Activated T-helper 2 cell treated with anti-CD3 and anti-CD28 coated beads, Interferon-gamma antibody, Interleukin-2, Interleukin-4, amounts not matched to agents 10 μg/mL and 5 μg/mL and 100 μg/mL, durations not matched to agents 14 hours and 24 hours and 36 hours (primary cell): ENCODE measurements at regions not wholly inside any gene's neighbourhood (a gene's known extent, or its start where the extent isn't known, plus 50 kb on each side); places are given as distances from the start of the nearest gene placed in this dataset.

Experiments
- DNase-seq: peaks from one replicate; pipeline ENCODE4 v3.0.0; 2021; ENCODE audit warnings: low spot score
- H3K27ac Mint-ChIP-seq: one replicate; pipeline ENCODE4 v1.8.0; 2021; ENCODE audit warnings: mixed read lengths
- H3K27me3 Mint-ChIP-seq: one replicate; pipeline ENCODE4 v1.8.0; 2021; ENCODE audit warnings: low read depth, mixed read lengths
- H3K36me3 Mint-ChIP-seq: one replicate; pipeline ENCODE4 v1.8.0; 2021; ENCODE audit warnings: low read depth, mixed read lengths
- H3K4me1 Mint-ChIP-seq: one replicate; pipeline ENCODE4 v1.8.0; 2021; ENCODE audit warnings: low read depth, mixed read lengths
- H3K4me3 Mint-ChIP-seq: one replicate; pipeline ENCODE4 v1.8.0; 2021; ENCODE audit warnings: low read depth, mild to moderate bottlenecking, moderate library complexity, mixed read lengths
- H3K9me3 Mint-ChIP-seq: one replicate; pipeline ENCODE4 v1.8.0; 2021; ENCODE audit warnings: mixed read lengths
- intact Hi-C: fragments of 100-400 bp; cut with micrococcal nuclease; formaldehyde crosslinking; loops from one replicate; pipeline ENCODE4 v1.15.1; 2023

DNA sequence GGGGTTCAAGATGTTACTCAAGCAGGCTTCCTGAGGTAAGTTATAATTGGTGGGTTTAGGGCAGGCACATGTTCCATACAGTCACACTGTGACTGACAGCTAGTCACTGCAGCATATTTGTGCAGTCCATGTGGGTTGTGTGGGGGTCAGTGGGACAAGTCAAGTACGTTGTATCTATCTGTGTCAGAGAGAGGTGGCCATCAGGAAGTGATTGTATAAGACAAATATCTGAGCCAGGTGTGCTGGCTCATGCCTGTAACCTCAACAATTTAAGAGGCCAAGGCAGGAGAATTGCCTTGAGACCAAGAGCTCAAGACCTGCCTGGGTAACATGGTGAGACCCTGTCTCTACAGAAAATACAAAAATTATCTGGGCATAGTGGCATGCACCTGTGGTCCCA is 509.3 kb downstream of the CENPC start:
- no peaks in the 10 kb centered on the region for H3K36me3 Mint-ChIP-seq
- H3K27me3 Mint-ChIP-seq, result no peaks in the 10 kb centered on the region
- DNase-seq, result no peak
- no peak overlapping the region for H3K4me3 Mint-ChIP-seq
- H3K9me3 Mint-ChIP-seq, result no peaks in the 10 kb centered on the region
- H3K27ac Mint-ChIP-seq, result no peak overlapping the region
- intact Hi-C loops, result no loop called here
- H3K4me1 Mint-ChIP-seq, result no peaks in the 10 kb centered on the region

DNA sequence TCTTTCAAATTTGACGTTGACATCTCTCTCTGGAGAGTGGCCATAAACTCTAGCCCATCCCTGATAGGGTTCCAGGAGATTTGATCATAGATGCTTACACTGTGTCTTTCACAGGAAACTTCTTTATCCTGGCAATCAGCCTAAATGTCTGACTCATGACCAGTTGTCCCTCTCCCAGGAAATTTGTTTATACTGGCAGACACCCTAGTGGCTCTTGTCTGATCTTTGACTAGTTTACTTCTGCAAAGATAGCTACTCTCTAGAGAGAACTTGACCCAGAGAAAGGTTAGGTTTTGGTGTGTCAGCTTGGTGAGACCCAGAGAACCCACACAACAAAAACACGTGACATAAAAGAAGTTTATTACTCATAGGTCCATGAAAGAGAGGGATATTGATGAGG is 509.8 kb downstream of the CENPC start:
- Mint-ChIP-seq H3K27me3 (no peaks in the 10 kb centered on the region), H3K4me1 (no peaks in the 10 kb centered on the region), H3K9me3 (no peaks in the 10 kb centered on the region), H3K27ac (no peak overlapping the region), H3K4me3 (no peak overlapping the region), H3K36me3 (no peaks in the 10 kb centered on the region)
- intact Hi-C loops, result no loop called here
- no peak for DNase-seq

DNA sequence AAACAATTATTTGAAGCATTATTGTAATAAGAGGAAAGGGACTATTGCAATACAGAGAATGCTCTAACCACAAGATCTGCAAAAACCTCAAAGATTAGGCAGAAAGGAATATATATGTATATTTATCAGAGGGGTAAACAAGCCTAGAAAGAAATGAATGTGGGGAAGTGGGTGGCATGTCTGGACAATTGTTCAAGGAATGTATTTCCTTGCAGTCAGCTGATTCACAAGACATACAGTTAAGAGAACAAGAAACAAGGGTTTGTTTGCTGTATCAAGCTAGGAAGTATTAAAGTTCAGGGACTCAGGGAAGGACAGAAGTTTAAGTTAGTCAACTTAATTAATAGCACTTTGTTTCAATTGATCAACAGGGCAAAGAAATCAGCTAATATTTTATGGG is 514.7 kb downstream of the CENPC start:
- no peaks in the 10 kb centered on the region for H3K27me3 Mint-ChIP-seq
- H3K4me3 Mint-ChIP-seq, result no peak overlapping the region
- no peaks in the 10 kb centered on the region for H3K4me1 Mint-ChIP-seq
- no peak overlapping the region for H3K27ac Mint-ChIP-seq
- no peak for DNase-seq
- H3K9me3 Mint-ChIP-seq, result no peaks in the 10 kb centered on the region
- intact Hi-C loops, result no loop called here
- H3K36me3 Mint-ChIP-seq, result no peaks in the 10 kb centered on the region

DNA sequence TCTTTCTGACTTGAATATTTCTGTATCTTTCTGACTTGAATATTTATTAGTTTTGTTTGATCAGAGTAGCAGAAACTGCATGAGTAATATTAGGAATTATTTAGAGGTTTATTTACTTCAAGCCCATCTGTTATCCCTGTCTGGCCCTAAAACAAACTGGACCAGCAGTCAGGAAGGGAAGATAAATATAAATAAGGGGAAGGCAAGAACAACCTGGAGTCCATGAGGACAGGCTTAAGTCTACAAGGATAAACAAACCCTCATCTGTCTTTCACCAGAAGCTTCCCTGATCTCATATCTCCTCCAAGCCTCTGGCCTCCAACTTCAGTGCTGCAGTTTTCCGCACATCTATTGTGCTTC is 524.9 kb downstream of the CENPC start:
- Mint-ChIP-seq H3K9me3 (peaks cover 5% of the 10 kb centered on the region), H3K27me3 (no peaks in the 10 kb centered on the region), H3K27ac (no peak overlapping the region), H3K36me3 (no peaks in the 10 kb centered on the region), H3K4me1 (no peaks in the 10 kb centered on the region), H3K4me3 (no peak overlapping the region)
- intact Hi-C loops, result no loop called here
- DNase-seq, result no peak

DNA sequence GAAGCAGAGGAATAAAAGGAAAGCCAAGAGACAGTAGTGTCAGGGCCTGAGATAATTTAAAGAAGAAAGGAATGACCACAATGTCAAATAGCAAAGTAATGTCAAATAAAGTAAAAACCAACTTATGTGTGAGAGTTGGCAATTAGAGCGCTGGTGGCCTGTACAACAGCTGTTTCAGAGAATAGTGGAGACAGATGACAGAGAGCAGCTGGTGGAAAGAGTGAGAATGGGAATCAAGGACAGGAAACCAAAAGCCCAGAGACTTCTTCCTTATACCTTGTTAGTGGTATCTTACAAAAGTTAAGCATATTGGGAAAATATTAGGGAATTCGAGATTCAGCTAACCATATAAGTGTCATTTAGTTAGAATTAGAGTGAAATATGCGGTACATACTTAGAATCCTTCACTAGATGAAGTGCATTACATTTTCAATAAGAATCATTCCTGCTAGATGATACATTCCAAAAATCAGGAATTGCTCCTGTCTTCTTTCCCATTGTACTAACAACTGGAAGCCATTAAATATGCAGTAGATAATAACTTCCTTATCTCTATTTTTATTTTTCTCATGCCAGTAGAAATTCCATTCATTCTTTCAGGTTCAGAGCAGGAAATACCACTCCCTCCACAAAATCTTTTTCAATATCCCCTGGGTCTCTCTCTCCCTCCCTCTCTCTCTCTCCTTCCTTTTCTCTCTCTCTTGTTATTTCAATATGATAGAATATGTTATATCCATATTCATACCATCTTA is 525.4 kb downstream of the CENPC start:
- Mint-ChIP-seq H3K36me3 (no peaks in the 10 kb centered on the region), H3K9me3 (peaks cover 6% of the 10 kb centered on the region), H3K27ac (no peak overlapping the region), H3K27me3 (no peaks in the 10 kb centered on the region), H3K4me1 (no peaks in the 10 kb centered on the region), H3K4me3 (no peak overlapping the region)
- intact Hi-C loops, result no loop called here
- DNase-seq, result no peak

DNA sequence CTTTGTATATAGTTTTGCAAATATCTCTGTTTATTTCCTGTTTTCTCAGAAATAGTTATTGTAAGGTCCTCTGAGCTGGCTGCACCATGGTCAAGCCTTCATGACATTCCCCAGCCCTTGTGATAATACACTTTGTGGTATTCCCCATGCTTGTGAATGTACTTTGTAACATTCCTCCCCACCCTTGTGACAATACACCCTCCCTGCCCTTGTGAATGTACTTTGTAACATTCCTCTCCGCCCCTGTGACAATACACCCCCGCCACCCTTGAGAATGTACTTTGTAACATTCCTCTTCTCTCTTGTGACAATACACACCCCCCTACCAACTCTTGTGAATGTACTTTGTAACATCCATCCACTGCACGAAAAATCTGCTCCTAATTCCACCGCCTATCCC is 530.7 kb downstream of the CENPC start:
- no peak overlapping the region for H3K27ac Mint-ChIP-seq
- intact Hi-C loops, result no loop called here
- H3K9me3 Mint-ChIP-seq, result peaks cover 12% of the 10 kb centered on the region
- no peaks in the 10 kb centered on the region for H3K4me1 Mint-ChIP-seq
- no peak for DNase-seq
- H3K4me3 Mint-ChIP-seq, result no peak overlapping the region
- no peaks in the 10 kb centered on the region for H3K27me3 Mint-ChIP-seq
- H3K36me3 Mint-ChIP-seq, result no peaks in the 10 kb centered on the region

DNA sequence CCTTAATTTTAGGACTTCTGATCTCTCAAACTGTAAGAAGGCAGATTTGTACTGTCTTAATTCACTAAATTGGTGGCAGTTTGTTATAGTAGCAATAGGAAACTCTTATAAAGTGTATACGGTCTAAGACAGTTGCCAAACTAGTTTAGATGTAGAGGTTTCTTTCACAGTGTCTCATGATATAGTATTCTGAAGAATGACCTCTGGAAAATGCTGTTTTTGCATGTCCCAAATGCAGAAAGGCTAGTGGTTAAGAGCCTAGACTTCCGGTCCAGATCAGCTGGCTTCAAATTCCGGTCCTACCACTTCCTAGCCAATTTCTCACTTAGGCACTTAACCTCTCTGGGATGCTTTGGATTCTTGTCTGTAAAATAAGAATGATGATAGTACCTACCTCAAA is 538.5 kb downstream of the CENPC start:
- no peaks in the 10 kb centered on the region for H3K9me3 Mint-ChIP-seq
- H3K27me3 Mint-ChIP-seq, result no peaks in the 10 kb centered on the region
- no peak overlapping the region for H3K4me3 Mint-ChIP-seq
- H3K27ac Mint-ChIP-seq, result no peak overlapping the region
- no peak for DNase-seq
- no peaks in the 10 kb centered on the region for H3K4me1 Mint-ChIP-seq
- H3K36me3 Mint-ChIP-seq, result no peaks in the 10 kb centered on the region
- intact Hi-C loops, result no loop called here

DNA sequence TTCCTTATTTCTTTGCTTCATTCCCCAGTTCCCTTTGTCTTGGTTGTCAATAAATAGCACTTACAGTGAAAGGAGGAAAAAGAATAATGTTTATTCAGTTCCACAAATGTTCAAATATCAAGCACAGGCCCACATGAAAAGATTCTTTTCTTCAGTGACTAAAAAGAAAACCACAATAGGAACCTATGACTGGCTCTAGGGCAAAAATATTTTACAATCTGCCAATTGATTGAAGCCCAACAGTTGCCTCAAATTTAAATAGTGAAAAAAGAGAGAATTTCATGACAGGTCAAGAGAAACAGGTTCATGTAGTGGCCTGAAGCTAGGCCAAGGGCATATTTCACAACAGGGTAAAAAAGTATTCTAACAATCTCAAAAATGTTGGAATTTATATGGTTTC is 553.8 kb downstream of the CENPC start:
- intact Hi-C loops, result no loop called here
- Mint-ChIP-seq H3K27ac (no peak overlapping the region), H3K36me3 (no peaks in the 10 kb centered on the region), H3K9me3 (peaks cover 6% of the 10 kb centered on the region), H3K4me1 (no peaks in the 10 kb centered on the region), H3K4me3 (no peak overlapping the region), H3K27me3 (no peaks in the 10 kb centered on the region)
- no peak for DNase-seq

DNA sequence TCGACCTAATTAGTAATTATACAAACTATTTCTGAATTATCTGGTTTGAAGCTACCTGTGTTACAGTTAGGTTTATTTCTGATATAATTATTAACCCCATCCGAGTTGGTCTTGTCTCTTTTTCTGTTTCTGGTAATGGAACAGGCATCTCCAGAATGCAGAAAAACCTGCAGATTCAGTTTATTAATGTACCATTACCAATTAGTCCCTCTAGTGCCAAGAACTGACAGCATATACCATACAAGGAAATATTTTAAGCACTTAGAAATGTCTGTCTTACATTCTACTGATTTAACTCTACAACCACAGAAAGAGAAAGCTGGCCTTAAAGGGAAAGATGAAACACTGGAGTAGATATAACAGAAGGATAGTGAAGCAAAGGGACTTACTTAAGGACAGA is 570.6 kb downstream of the CENPC start:
- H3K4me1 Mint-ChIP-seq, result no peaks in the 10 kb centered on the region
- H3K36me3 Mint-ChIP-seq, result no peaks in the 10 kb centered on the region
- no peaks in the 10 kb centered on the region for H3K9me3 Mint-ChIP-seq
- no peak overlapping the region for H3K27ac Mint-ChIP-seq
- no peaks in the 10 kb centered on the region for H3K27me3 Mint-ChIP-seq
- no peak overlapping the region for H3K4me3 Mint-ChIP-seq
- DNase-seq, result no peak
- intact Hi-C loops, result no loop called here

DNA sequence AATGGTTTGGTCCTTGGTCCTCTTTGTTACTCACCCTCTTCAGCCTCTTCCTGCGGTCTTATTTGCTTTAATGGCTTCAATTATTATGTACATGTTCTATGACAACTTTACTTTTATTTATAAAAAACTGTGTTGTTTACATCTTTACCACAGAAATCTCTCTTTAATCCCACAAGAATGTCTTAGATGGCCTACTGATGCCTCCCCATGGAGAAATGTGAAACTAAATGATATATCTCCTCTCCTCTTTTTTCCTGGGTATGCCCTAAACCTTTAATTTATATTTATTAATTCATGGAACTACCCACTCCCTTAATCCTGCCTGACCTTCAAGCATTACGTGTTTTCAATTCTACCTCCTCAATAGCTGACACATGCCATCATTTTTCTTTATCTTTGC is 573.2 kb downstream of the CENPC start:
- H3K9me3 Mint-ChIP-seq, result no peaks in the 10 kb centered on the region
- H3K27me3 Mint-ChIP-seq, result no peaks in the 10 kb centered on the region
- no peak overlapping the region for H3K27ac Mint-ChIP-seq
- no peak overlapping the region for H3K4me3 Mint-ChIP-seq
- no peaks in the 10 kb centered on the region for H3K36me3 Mint-ChIP-seq
- DNase-seq, result no peak
- no peaks in the 10 kb centered on the region for H3K4me1 Mint-ChIP-seq
- intact Hi-C loops, result no loop called here

DNA sequence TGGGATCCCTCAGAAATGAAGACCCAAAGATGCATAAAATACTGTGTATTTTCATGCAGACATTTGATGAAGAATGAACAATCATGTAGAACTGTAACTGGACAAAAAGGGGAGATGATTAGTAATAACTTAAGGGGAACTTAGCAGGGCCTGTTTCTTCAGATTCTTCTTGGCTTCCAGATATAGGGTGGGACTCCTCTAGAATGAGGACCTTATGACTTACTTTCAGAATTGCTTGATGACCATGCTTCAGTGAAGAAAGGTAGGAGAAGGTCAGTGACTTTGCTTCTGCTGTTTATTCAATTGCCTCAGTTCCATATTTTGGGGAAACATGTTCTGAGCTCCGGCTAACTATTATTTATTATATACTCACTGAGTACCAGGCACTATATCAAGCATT is 580.8 kb downstream of the CENPC start:
- no peaks in the 10 kb centered on the region for H3K4me1 Mint-ChIP-seq
- peaks cover 4% of the 10 kb centered on the region for H3K9me3 Mint-ChIP-seq
- H3K27ac Mint-ChIP-seq, result no peak overlapping the region
- no peaks in the 10 kb centered on the region for H3K27me3 Mint-ChIP-seq
- no peaks in the 10 kb centered on the region for H3K36me3 Mint-ChIP-seq
- no peak for DNase-seq
- intact Hi-C loops, result no loop called here
- H3K4me3 Mint-ChIP-seq, result no peak overlapping the region

DNA sequence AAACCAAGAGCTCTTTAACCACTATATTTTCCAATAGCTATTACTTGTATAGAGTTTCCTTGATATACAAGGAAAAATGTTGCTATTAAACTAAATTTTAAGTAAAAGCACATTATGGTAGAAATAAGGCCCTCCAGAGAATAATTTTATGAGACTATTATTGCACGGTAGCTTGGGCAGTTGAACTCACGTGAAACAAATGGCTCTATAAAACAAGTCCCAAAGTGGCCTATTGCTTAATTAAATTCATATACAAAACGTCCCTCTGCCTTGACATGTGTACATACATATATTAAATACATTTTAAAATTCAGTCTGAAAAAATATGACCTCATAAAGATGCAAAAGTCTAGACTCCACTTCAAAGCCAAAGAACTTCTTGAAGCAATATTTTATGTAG is 582.2 kb downstream of the CENPC start:
- no peaks in the 10 kb centered on the region for H3K4me1 Mint-ChIP-seq
- no peaks in the 10 kb centered on the region for H3K27me3 Mint-ChIP-seq
- H3K36me3 Mint-ChIP-seq, result no peaks in the 10 kb centered on the region
- intact Hi-C loops, result no loop called here
- H3K27ac Mint-ChIP-seq, result no peak overlapping the region
- no peak for DNase-seq
- no peak overlapping the region for H3K4me3 Mint-ChIP-seq
- H3K9me3 Mint-ChIP-seq, result peaks cover 6% of the 10 kb centered on the region

DNA sequence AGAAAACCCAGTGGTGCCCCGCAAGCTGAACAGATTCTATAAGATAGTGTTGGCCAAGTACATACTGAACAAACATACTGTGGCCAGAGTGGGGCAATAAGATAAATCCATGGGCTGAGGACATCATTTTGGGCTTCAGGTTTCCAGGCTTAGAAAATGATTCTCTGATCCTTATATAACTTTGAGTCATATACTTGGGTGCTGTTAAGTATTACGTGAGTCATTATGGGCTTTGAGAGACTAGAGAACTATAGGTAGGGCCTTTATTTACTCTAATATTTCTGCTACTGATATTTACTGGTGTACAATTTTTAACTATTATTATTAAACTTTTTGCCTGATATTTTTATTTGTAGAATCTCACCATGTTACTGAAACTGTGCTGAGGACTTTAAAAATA is 586.1 kb downstream of the CENPC start:
- Mint-ChIP-seq H3K27me3 (no peaks in the 10 kb centered on the region), H3K4me1 (no peaks in the 10 kb centered on the region), H3K27ac (no peak overlapping the region), H3K36me3 (no peaks in the 10 kb centered on the region), H3K9me3 (peaks cover 7% of the 10 kb centered on the region), H3K4me3 (no peak overlapping the region)
- DNase-seq, result no peak
- intact Hi-C loops, result no loop called here

DNA sequence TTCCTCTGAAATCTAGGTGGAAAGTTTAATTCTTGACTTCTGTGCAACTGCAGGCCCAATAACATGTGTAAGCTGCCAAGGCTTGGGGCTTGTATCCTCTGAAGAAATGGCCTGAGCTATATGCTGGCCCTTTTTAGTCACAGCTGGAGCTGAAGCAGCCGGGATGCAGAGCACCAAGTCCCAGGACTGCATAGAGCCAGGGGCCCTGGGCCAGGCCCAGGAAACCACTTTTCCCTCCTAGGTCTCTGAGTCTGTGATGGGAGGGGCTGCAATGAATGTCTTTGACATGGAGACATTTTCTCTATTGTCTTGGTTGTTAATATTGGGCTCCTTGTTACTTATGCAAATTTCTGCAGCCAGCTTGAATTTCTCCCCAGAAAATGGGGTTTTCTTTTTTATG is 588.5 kb downstream of the CENPC start:
- Mint-ChIP-seq H3K4me1 (no peaks in the 10 kb centered on the region), H3K36me3 (no peaks in the 10 kb centered on the region), H3K27ac (no peak overlapping the region), H3K9me3 (peaks cover 7% of the 10 kb centered on the region), H3K4me3 (no peak overlapping the region), H3K27me3 (no peaks in the 10 kb centered on the region)
- no peak for DNase-seq
- intact Hi-C loops, result no loop called here
